Epithelial cell of prostate (primary cell): ENCODE measurements at regions not wholly inside any gene's neighbourhood (a gene's known extent, or its start where the extent isn't known, plus 50 kb on each side); places are given as distances from the start of the nearest gene placed in this dataset.

Experiments used
- DNase-seq: peaks from one replicate; pipeline ENCODE4 v3.0.0-alpha.2; 2011; ENCODE audit warnings: low read depth, low spot score
- H3K27ac ChIP-seq: fragments of 450-650 bp; 2 replicates; pipeline ENCODE4 v1.5.1; 2017; ENCODE audit warnings: mild to moderate bottlenecking

- no peak overlapping the region for H3K27ac ChIP-seq
- no peak for DNase-seq
Observed at GRCh38 chr12:87140262-87140661, 884.1 kb upstream of the MGAT4C start.

- DNase-seq = no peak
- H3K27ac ChIP-seq = no peak overlapping the region
Observed at GRCh38 chr12:87137220-87137619, 881.0 kb upstream of the MGAT4C start.

- no peak for DNase-seq
- H3K27ac ChIP-seq = peak overlapping the region; percentile 0
Observed at GRCh38 chr12:87136330-87136976, 880.3 kb upstream of the MGAT4C start.

- H3K27ac ChIP-seq = no peak overlapping the region
- DNase-seq = no peak
Observed at GRCh38 chr12:87127272-87127671, 871.1 kb upstream of the MGAT4C start.

GRCh38 chr12:87121896-87122295 lies 865.7 kb upstream of the MGAT4C start:
- no peak for DNase-seq
- H3K27ac ChIP-seq = no peak overlapping the region

GRCh38 chr12:87120440-87120839 lies 864.2 kb upstream of the MGAT4C start:
- H3K27ac ChIP-seq = no peak overlapping the region
- no peak for DNase-seq

- no peak overlapping the region for H3K27ac ChIP-seq
- no peak for DNase-seq
Observed at GRCh38 chr12:87119713-87120112, 863.5 kb upstream of the MGAT4C start.

- H3K27ac ChIP-seq = no peak overlapping the region
- no peak for DNase-seq
Observed at GRCh38 chr12:87117526-87117925, 861.3 kb upstream of the MGAT4C start.

GRCh38 chr12:87116780-87117179 lies 860.6 kb upstream of the MGAT4C start:
- no peak for DNase-seq
- no peak overlapping the region for H3K27ac ChIP-seq

GRCh38 chr12:87112571-87113345 lies 856.6 kb upstream of the MGAT4C start:
- H3K27ac ChIP-seq = no peak overlapping the region
- no peak for DNase-seq

- H3K27ac ChIP-seq = no peak overlapping the region
- no peak for DNase-seq
Observed at GRCh38 chr12:87107766-87108165, 851.6 kb upstream of the MGAT4C start.

- no peak for DNase-seq
- H3K27ac ChIP-seq = no peak overlapping the region
Observed at GRCh38 chr12:87107270-87107669, 851.1 kb upstream of the MGAT4C start.

- no peak for DNase-seq
- H3K27ac ChIP-seq = no peak overlapping the region
Observed at GRCh38 chr12:87096082-87096585, 839.9 kb upstream of the MGAT4C start.

- no peak overlapping the region for H3K27ac ChIP-seq
- no peak for DNase-seq
Observed at GRCh38 chr12:87094356-87094755, 838.2 kb upstream of the MGAT4C start.

- no peak overlapping the region for H3K27ac ChIP-seq
- no peak for DNase-seq
Observed at GRCh38 chr12:87092421-87092820, 836.2 kb upstream of the MGAT4C start.

GRCh38 chr12:87086118-87086891 lies 830.1 kb upstream of the MGAT4C start:
- no peak overlapping the region for H3K27ac ChIP-seq
- DNase-seq = peak; percentile 18

GRCh38 chr12:87085286-87085685 lies 829.1 kb upstream of the MGAT4C start:
- DNase-seq = no peak
- no peak overlapping the region for H3K27ac ChIP-seq

GRCh38 chr12:87082756-87083155 lies 826.6 kb upstream of the MGAT4C start:
- no peak overlapping the region for H3K27ac ChIP-seq
- no peak for DNase-seq

- no peak overlapping the region for H3K27ac ChIP-seq
- DNase-seq = no peak
Observed at GRCh38 chr12:87074781-87075180, 818.6 kb upstream of the MGAT4C start.

GRCh38 chr12:87066326-87066725 lies 810.1 kb upstream of the MGAT4C start:
- no peak overlapping the region for H3K27ac ChIP-seq
- DNase-seq = no peak

GRCh38 chr12:87059231-87059630 lies 803.0 kb upstream of the MGAT4C start:
- no peak for DNase-seq

More at GRCh38 chr12:87059231-87059630, 803.0 kb upstream of the MGAT4C start:
- no peak overlapping the region for H3K27ac ChIP-seq
